ENCODE measurements at regions not wholly inside any gene's neighbourhood (a gene's known extent, or its start where the extent isn't known, plus 50 kb on each side); places are given as distances from the start of the nearest gene placed in this dataset.

DNA sequence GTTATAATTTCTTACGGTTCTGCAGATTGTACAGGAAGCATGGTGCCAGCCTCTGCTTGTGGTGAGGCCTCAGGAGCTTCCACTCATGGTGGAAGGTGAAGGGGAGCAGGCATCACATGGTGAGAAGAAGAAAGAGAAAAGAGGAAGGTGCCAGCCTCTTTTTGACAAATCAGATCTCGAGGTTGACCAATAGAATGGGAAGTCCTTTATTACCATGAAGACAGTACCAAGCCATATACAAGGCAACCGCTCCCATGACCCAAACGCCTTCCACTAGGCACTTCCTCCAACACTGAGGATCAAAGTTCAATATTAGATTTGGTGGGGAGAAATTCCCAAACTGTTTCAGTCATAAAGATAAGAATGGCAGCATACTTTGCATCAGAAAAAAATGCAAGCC, 502.8 kb downstream of the GLRX3 start:
- no peak for ATAC-seq
- no peak overlapping the region for H3K4me2 ChIP-seq
- H3K27ac ChIP-seq (ENCODE audit: low read depth) = no peak overlapping the region
- no peak for DNase-seq (ENCODE audit: low spot score)
- TF ChIP-seq CREB1 (CRISPR knock-in tag; IDR thresholded peaks at IDR 0.05; ENCODE audit: low read depth) (no peak), EZH2 (IDR thresholded peaks at IDR 0.05; ENCODE audit: low read depth, unreplicated experiment) (no peak), ZNF331 (CRISPR knock-in tag; IDR thresholded peaks at IDR 0.05; ENCODE audit: low read depth) (no peak), ZNF114 (CRISPR knock-in tag; IDR thresholded peaks at IDR 0.05) (no peak), NANOG (IDR thresholded peaks at IDR 0.05; ENCODE audit: borderline replicate concordance) (no peak), STAT1 (IDR thresholded peaks at IDR 0.05; ENCODE audit: unreplicated experiment) (no peak), EZH2phosphoT487 (IDR thresholded peaks at IDR 0.05; ENCODE audit: unreplicated experiment) (no peak)
- TF ChIP-seq, protein P1, sequence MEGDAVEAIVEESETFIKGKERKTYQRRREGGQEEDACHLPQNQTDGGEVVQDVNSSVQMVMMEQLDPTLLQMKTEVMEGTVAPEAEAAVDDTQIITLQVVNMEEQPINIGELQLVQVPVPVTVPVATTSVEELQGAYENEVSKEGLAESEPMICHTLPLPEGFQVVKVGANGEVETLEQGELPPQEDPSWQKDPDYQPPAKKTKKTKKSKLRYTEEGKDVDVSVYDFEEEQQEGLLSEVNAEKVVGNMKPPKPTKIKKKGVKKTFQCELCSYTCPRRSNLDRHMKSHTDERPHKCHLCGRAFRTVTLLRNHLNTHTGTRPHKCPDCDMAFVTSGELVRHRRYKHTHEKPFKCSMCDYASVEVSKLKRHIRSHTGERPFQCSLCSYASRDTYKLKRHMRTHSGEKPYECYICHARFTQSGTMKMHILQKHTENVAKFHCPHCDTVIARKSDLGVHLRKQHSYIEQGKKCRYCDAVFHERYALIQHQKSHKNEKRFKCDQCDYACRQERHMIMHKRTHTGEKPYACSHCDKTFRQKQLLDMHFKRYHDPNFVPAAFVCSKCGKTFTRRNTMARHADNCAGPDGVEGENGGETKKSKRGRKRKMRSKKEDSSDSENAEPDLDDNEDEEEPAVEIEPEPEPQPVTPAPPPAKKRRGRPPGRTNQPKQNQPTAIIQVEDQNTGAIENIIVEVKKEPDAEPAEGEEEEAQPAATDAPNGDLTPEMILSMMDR (conservative IDR thresholded peaks at IDR 0.05; ENCODE audit: low read depth in 2 of 2) = no peak
- TF ChIP-seq, protein P2, sequence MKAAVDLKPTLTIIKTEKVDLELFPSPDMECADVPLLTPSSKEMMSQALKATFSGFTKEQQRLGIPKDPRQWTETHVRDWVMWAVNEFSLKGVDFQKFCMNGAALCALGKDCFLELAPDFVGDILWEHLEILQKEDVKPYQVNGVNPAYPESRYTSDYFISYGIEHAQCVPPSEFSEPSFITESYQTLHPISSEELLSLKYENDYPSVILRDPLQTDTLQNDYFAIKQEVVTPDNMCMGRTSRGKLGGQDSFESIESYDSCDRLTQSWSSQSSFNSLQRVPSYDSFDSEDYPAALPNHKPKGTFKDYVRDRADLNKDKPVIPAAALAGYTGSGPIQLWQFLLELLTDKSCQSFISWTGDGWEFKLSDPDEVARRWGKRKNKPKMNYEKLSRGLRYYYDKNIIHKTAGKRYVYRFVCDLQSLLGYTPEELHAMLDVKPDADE (IDR thresholded peaks at IDR 0.05) = no peak
- TF ChIP-seq, protein P3, sequence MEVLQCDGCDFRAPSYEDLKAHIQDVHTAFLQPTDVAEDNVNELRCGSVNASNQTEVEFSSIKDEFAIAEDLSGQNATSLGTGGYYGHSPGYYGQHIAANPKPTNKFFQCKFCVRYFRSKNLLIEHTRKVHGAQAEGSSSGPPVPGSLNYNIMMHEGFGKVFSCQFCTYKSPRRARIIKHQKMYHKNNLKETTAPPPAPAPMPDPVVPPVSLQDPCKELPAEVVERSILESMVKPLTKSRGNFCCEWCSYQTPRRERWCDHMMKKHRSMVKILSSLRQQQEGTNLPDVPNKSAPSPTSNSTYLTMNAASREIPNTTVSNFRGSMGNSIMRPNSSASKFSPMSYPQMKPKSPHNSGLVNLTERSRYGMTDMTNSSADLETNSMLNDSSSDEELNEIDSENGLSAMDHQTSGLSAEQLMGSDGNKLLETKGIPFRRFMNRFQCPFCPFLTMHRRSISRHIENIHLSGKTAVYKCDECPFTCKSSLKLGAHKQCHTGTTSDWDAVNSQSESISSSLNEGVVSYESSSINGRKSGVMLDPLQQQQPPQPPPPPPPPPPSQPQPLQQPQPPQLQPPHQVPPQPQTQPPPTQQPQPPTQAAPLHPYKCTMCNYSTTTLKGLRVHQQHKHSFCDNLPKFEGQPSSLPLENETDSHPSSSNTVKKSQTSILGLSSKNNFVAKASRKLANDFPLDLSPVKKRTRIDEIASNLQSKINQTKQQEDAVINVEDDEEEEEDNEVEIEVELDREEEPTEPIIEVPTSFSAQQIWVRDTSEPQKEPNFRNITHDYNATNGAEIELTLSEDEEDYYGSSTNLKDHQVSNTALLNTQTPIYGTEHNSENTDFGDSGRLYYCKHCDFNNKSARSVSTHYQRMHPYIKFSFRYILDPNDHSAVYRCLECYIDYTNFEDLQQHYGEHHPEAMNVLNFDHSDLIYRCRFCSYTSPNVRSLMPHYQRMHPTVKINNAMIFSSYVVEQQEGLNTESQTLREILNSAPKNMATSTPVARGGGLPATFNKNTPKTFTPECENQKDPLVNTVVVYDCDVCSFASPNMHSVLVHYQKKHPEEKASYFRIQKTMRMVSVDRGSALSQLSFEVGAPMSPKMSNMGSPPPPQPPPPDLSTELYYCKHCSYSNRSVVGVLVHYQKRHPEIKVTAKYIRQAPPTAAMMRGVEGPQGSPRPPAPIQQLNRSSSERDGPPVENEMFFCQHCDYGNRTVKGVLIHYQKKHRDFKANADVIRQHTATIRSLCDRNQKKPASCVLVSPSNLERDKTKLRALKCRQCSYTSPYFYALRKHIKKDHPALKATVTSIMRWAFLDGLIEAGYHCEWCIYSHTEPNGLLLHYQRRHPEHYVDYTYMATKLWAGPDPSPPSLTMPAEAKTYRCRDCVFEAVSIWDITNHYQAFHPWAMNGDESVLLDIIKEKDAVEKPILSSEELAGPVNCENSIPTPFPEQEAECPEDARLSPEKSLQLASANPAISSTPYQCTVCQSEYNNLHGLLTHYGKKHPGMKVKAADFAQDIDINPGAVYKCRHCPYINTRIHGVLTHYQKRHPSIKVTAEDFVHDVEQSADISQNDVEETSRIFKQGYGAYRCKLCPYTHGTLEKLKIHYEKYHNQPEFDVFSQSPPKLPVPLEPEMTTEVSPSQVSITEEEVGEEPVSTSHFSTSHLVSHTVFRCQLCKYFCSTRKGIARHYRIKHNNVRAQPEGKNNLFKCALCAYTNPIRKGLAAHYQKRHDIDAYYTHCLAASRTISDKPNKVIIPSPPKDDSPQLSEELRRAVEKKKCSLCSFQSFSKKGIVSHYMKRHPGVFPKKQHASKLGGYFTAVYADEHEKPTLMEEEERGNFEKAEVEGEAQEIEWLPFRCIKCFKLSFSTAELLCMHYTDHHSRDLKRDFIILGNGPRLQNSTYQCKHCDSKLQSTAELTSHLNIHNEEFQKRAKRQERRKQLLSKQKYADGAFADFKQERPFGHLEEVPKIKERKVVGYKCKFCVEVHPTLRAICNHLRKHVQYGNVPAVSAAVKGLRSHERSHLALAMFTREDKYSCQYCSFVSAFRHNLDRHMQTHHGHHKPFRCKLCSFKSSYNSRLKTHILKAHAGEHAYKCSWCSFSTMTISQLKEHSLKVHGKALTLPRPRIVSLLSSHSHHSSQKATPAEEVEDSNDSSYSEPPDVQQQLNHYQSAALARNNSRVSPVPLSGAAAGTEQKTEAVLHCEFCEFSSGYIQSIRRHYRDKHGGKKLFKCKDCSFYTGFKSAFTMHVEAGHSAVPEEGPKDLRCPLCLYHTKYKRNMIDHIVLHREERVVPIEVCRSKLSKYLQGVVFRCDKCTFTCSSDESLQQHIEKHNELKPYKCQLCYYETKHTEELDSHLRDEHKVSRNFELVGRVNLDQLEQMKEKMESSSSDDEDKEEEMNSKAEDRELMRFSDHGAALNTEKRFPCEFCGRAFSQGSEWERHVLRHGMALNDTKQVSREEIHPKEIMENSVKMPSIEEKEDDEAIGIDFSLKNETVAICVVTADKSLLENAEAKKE (CRISPR knock-in tag; IDR thresholded peaks at IDR 0.05) = no peak
- TF ChIP-seq, protein P4, sequence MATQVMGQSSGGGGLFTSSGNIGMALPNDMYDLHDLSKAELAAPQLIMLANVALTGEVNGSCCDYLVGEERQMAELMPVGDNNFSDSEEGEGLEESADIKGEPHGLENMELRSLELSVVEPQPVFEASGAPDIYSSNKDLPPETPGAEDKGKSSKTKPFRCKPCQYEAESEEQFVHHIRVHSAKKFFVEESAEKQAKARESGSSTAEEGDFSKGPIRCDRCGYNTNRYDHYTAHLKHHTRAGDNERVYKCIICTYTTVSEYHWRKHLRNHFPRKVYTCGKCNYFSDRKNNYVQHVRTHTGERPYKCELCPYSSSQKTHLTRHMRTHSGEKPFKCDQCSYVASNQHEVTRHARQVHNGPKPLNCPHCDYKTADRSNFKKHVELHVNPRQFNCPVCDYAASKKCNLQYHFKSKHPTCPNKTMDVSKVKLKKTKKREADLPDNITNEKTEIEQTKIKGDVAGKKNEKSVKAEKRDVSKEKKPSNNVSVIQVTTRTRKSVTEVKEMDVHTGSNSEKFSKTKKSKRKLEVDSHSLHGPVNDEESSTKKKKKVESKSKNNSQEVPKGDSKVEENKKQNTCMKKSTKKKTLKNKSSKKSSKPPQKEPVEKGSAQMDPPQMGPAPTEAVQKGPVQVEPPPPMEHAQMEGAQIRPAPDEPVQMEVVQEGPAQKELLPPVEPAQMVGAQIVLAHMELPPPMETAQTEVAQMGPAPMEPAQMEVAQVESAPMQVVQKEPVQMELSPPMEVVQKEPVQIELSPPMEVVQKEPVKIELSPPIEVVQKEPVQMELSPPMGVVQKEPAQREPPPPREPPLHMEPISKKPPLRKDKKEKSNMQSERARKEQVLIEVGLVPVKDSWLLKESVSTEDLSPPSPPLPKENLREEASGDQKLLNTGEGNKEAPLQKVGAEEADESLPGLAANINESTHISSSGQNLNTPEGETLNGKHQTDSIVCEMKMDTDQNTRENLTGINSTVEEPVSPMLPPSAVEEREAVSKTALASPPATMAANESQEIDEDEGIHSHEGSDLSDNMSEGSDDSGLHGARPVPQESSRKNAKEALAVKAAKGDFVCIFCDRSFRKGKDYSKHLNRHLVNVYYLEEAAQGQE (IDR thresholded peaks at IDR 0.05; ENCODE audit: unreplicated experiment) = no peak
- no peak overlapping the region for H3K4me3 ChIP-seq
- no peaks in the 10 kb centered on the region for H3F3A ChIP-seq (replicated peaks; ENCODE audit: low read depth)
- H3K4me1 Mint-ChIP-seq = peaks cover 4% of the 10 kb centered on the region; the same call in 2 of the 3 replicates
- H3K79me2 ChIP-seq (replicated peaks; ENCODE audit: insufficient read depth) = no peaks in the 10 kb centered on the region
- no peaks in the 10 kb centered on the region for H4K20me1 ChIP-seq (replicated peaks; ENCODE audit: insufficient read depth)
- no peak overlapping the region for H3K4me3 Mint-ChIP-seq
- H2AFZ ChIP-seq = no peak overlapping the region
- peaks cover 25% of the 10 kb centered on the region; the same call in 1 of the 3 replicates for H3K36me3 Mint-ChIP-seq (ENCODE audit: low read depth)
- no peak overlapping the region for H3K27ac Mint-ChIP-seq
- peaks cover 2% of the 10 kb centered on the region for H3K27me3 Mint-ChIP-seq (ENCODE audit: insufficient read depth, low read depth, poor library complexity)
- peaks cover 99% of the 10 kb centered on the region for H3K9me3 Mint-ChIP-seq
- no peaks in the 10 kb centered on the region for H3K4me1 ChIP-seq (ENCODE audit: insufficient read depth)
- H3K36me3 ChIP-seq (ENCODE audit: insufficient read depth) = peaks cover 9% of the 10 kb centered on the region; the same call in 1 of the 2 replicates
- no peaks in the 10 kb centered on the region for H3K9me2 ChIP-seq (ENCODE audit: insufficient read depth)
- no peaks in the 10 kb centered on the region for H3K27me3 ChIP-seq (ENCODE audit: insufficient read depth)

Measured in GM23338 (cell line).